MG63 (cell line): ENCODE measurements at regions not wholly inside any gene's neighbourhood (a gene's known extent, or its start where the extent isn't known, plus 50 kb on each side); places are given as distances from the start of the nearest gene placed in this dataset.

Experiments used
- DNase-seq: peaks from one replicate; pipeline ENCODE4 v3.0.0-alpha.2; 2020
- H3K27me3 ChIP-seq: fragments of 250-450 bp; sonication (Bioruptor Pico); 2 replicates; pipeline ENCODE4 v1.5.1; 2020; ENCODE audit warnings: mild to moderate bottlenecking, moderate library complexity
- H3K36me3 ChIP-seq: fragments of 250-450 bp; sonication (Bioruptor Pico); 2 replicates; pipeline ENCODE4 v1.5.1; 2020; ENCODE audit warnings: mild to moderate bottlenecking, moderate library complexity
- H3K4me3 ChIP-seq: fragments of 250-450 bp; sonication (Bioruptor Pico); 2 replicates; pipeline ENCODE4 v1.5.1; 2020; ENCODE audit warnings: mild to moderate bottlenecking, moderate library complexity
- H3K9me3 ChIP-seq: fragments of 250-450 bp; sonication (Bioruptor Pico); 2 replicates; pipeline ENCODE4 v1.5.1; 2020; ENCODE audit warnings: mild to moderate bottlenecking, moderate library complexity

DNA sequence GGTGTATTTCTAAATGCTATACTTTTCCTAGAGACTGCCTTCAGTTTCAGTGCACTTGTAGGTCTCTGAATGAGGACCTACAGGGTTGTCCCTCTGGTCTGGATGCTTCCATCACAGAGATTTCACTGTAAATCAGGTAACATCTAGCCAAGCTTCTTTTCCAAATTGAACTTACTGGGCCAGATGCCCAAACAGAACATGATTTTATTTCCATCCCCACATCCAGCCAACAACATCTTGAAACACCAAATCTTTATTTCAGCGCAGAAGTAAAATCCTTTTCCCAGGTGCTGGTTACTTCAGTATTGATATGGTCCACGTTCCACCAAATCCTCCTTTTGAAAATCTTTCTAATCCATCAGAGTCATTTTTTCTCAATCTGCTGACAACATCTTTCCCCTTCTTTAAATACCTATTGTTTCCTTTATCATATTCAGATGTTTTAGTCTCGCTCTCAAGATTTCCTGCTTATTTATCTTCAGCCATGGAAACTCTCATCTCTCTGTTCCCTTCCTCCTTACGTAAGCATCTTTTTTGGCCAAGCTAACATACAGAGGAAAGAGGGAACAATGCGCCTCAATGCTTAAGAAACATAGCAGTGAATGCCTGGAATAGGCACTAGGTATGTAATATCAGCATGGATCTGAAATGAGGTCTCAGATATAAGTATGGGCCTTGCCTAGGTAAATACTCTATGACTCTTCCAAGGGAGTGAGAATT, 201.2 kb upstream of the MTNR1B start:
- no peaks in the 10 kb centered on the region for H3K36me3 ChIP-seq
- DNase-seq, result no peak
- H3K9me3 ChIP-seq, result no peaks in the 10 kb centered on the region
- no peak overlapping the region for H3K4me3 ChIP-seq
- H3K27me3 ChIP-seq, result no peaks in the 10 kb centered on the region

DNA sequence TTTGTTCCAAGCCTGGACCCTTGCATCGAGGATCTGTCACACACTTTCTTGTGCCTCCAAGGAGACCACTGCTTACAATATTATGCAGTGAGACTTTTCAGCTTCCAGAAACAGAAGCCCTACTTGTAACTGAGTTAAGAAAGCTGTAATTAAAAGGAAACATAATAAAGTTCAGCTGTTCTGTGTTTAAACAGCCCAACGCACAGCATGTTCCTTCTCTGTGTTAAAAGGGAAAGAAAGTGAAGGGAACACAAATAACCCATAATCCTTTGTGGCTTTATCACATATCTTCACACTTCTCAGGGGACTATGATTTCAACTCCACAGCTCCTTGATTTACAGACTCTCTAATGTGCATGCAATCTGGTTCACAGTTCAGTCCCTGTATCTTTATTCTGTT, 200.3 kb upstream of the MTNR1B start:
- H3K36me3 ChIP-seq, result no peaks in the 10 kb centered on the region
- H3K4me3 ChIP-seq, result no peak overlapping the region
- H3K27me3 ChIP-seq, result no peaks in the 10 kb centered on the region
- H3K9me3 ChIP-seq, result no peaks in the 10 kb centered on the region
- DNase-seq, result no peak

DNA sequence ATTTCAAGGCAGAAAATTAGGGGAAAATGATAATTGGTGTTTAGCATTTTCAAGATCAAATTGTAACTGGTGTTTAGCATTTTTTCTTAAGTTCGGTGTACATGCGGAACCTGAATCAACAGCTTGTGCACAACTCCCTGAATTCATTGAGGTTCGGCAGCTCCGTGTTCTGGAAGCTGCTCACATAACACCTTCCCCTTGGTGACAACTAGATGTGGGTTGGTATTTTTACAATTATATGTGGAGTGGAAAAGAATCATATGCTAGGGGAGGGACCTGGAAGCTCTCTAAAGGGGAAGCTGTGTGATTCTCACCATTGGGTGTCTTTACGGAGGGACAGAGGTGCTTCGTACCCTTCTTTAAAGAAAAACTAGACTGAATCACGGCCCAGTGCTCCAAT, 199.0 kb upstream of the MTNR1B start:
- no peaks in the 10 kb centered on the region for H3K36me3 ChIP-seq
- no peak overlapping the region for H3K4me3 ChIP-seq
- H3K9me3 ChIP-seq, result no peaks in the 10 kb centered on the region
- no peaks in the 10 kb centered on the region for H3K27me3 ChIP-seq
- no peak for DNase-seq

DNA sequence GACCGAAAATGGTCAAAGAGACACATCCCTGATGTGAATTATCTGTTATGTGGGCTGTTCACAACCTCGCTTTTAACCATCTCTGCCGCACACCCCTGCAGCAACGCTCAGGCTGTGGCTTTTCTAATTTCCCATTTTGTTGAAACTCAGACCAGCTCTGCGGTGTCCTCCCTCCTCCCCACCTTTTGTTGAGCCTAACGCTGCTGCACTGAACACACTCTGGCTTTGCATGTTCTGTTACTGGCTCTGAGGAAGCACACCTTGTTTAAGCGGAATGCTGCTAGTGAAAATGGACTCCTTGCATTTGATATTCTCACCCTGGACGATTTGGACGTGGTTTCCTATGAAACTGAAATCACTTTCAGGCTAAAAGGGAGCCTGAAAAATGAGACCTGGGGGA, 198.5 kb upstream of the MTNR1B start:
- no peak for DNase-seq
- H3K9me3 ChIP-seq, result no peaks in the 10 kb centered on the region
- no peaks in the 10 kb centered on the region for H3K27me3 ChIP-seq
- no peaks in the 10 kb centered on the region for H3K36me3 ChIP-seq
- no peak overlapping the region for H3K4me3 ChIP-seq

DNA sequence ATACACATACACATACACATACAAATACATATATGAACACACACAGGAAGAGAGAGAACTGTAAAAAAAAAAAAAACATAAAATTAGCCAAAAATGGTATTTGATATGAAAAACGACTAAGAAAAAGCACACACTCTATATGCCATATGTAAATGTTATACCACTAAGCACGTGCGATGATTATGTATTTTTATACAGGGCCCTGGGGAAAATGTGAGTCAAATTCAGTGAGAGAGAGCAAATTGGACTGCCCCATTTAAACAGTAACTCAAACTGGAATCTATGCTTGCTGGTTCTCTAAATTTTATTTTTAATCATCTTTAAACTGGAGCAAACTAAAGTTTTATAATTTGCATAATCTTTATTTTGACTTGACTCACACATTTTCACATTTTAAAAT, 197.8 kb upstream of the MTNR1B start:
- Histone ChIP-seq H3K9me3 (no peaks in the 10 kb centered on the region), H3K4me3 (no peak overlapping the region), H3K27me3 (no peaks in the 10 kb centered on the region), H3K36me3 (no peaks in the 10 kb centered on the region)
- no peak for DNase-seq

DNA sequence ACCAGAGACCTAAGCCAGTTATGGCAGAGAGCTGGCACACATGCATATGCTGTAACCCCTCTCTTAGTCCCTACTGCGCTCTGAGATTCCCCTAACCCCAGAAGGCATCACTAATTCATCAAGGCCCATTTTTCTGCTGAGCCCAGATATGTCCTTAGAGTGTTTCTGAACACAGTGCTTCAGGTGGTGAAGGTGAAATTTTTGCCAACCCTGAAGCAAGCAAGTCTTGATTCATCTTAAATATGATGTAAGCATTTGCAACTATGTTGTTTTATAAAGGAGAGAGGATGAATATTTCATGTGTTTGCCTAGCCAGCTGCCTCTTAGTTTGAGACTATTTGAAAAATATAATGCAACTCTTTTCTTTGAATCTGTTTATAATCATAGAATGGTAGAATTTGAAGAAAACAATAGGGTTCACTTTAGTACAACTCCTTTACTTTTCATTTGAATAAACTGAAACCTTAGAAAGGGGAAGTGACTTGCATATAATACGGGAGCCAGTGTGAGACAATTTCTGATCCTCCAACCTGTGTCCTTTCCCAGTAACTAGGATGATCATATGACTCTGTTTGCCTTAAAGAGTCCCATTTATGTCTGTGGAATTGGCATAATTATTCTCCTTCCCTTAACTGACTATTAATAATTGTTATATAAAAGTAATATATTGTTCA, 194.3 kb upstream of the MTNR1B start:
- Histone ChIP-seq H3K27me3 (no peaks in the 10 kb centered on the region), H3K9me3 (no peaks in the 10 kb centered on the region), H3K36me3 (no peaks in the 10 kb centered on the region), H3K4me3 (no peak overlapping the region)
- no peak for DNase-seq

DNA sequence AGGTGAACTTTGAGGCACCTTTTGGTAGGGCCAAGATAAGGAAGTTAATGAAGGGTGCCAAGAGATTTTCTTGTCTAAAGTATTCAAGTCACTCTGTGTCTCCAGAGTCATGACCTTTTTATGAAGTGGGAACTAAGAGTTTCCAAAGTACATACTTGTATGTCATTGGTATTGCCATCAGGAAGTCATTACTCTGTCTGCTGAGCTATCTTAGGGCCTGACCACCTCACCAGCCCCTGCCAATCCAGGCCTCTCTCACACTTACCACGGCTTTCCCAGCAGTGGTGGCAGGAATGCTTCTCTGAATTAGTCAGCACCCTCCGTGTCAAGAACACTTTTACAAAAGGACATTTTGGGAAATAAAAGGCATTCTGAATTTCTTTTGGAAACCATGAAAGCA, 192.8 kb upstream of the MTNR1B start:
- DNase-seq, result no peak
- no peak overlapping the region for H3K4me3 ChIP-seq
- H3K9me3 ChIP-seq, result no peaks in the 10 kb centered on the region
- H3K36me3 ChIP-seq, result no peaks in the 10 kb centered on the region
- H3K27me3 ChIP-seq, result no peaks in the 10 kb centered on the region

DNA sequence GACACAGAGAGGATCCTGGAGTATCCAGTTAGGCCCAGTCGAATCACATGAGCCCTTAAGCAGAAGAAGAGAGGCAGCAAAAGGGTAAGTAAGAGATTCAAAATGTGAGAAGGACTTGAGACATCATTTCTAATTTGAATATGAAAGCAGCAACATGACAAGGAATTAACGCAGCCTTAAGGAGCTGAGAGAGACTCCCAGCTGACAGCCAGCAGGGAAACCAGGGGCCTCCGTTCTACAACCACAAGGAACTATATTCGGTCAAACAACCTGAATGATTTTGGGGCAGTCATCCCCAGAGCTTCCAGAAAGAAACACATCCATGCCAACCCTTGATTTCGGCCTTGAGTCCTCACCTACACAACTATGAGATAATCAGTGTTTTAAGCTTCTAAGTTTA, 189.7 kb upstream of the MTNR1B start:
- H3K4me3 ChIP-seq, result no peak overlapping the region
- no peaks in the 10 kb centered on the region for H3K36me3 ChIP-seq
- H3K9me3 ChIP-seq, result no peaks in the 10 kb centered on the region
- DNase-seq, result no peak
- no peaks in the 10 kb centered on the region for H3K27me3 ChIP-seq

DNA sequence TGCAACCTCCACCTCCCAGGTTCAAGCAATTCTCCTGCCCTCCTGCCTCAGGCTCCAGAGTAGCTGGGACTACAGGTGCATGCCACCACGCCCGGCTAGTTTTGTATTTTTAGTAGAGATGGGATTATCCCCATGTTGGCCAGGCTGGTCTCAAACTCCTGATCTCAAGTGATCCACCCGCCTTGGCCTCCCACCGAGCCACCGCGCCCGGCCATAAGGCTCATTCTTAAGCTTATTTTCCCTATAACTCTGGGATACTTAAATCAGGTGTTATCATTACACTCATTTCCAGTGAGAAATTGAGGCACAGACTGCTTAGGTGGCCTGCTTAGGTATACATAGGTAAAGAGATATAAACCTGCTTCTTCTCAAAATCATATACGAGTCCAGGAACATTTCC, 188.3 kb upstream of the MTNR1B start:
- Histone ChIP-seq H3K27me3 (no peaks in the 10 kb centered on the region), H3K36me3 (no peaks in the 10 kb centered on the region), H3K4me3 (no peak overlapping the region), H3K9me3 (no peaks in the 10 kb centered on the region)
- no peak for DNase-seq

DNA sequence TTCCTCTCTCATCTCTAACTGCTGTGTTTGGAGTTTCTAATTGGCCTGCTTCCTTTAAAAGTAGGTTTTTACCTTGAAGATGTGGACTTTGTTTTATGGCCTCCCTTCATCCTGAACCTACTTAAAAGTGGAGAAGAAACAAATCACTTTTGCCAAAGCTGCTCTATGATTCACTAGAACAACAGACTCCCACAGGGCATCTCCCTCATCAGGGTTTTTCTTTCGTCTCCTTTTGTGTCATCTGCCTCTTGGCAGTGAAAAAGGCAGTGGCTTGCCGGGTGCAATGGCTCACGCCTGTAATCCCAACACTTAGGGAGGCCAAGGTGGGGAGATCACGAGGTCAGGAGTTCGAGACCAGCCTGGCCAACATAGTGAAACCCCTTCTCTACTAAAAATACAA, 186.6 kb upstream of the MTNR1B start:
- Histone ChIP-seq H3K9me3 (no peaks in the 10 kb centered on the region), H3K36me3 (no peaks in the 10 kb centered on the region), H3K27me3 (no peaks in the 10 kb centered on the region), H3K4me3 (no peak overlapping the region)
- DNase-seq, result no peak

DNA sequence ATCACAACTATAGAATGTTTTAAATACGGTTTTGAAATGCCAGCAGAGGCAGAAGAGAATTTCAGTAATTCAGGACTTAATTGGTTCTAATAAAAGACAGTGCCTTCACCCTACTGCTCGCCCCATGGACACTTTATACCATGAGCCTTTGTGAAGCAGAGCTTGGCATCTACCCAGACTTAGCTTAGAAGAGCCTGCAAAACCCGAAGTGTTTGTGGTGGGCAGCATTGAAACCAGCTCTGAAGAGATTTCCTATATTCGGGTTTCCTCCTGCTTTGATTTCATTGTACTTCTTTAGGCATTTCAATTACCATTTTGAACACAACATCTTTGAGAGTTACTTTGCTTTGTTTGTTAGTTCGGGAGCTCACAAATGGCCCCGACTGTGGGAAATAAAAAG, 185.1 kb upstream of the MTNR1B start:
- no peak for DNase-seq
- Histone ChIP-seq H3K27me3 (no peaks in the 10 kb centered on the region), H3K36me3 (no peaks in the 10 kb centered on the region), H3K9me3 (no peaks in the 10 kb centered on the region), H3K4me3 (no peak overlapping the region)

DNA sequence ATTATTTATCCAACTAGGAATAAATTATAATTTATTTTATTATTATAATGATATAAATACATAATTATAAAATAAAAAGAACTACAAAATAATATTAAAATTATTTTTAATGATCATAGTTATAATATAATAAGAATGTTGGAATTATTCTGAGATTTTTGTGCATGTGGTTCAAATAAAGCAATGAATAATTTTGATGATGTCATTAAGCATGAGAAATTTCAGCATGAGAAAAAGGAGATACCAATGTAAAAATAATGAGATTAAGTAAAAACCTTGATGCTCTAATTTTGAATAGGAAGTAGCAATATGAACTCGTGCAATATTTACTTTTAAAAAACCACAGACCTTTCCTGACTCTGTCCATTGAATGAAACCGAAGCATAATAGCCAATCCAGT, 181.8 kb upstream of the MTNR1B start:
- Histone ChIP-seq H3K4me3 (no peak overlapping the region), H3K36me3 (no peaks in the 10 kb centered on the region), H3K27me3 (no peaks in the 10 kb centered on the region), H3K9me3 (no peaks in the 10 kb centered on the region)
- DNase-seq, result no peak

DNA sequence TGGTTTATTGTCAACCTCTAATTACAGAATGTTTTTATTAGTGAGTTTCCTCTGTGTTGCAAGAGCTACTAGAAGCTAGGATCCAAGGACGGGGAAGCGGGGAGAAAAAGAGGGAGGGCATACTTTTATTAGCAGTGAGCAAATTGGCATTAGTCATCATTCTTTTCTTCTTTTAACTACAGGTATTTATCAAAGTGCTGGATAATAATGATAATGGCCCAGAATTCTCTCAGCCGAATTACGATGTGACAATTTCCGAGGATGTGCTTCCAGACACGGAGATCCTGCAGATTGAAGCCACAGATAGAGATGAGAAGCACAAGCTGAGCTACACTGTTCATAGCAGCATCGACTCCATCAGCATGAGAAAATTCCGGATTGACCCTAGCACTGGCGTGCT, 179.7 kb upstream of the MTNR1B start:
- Histone ChIP-seq H3K9me3 (no peaks in the 10 kb centered on the region), H3K36me3 (no peaks in the 10 kb centered on the region), H3K27me3 (no peaks in the 10 kb centered on the region), H3K4me3 (no peak overlapping the region)
- DNase-seq, result no peak

DNA sequence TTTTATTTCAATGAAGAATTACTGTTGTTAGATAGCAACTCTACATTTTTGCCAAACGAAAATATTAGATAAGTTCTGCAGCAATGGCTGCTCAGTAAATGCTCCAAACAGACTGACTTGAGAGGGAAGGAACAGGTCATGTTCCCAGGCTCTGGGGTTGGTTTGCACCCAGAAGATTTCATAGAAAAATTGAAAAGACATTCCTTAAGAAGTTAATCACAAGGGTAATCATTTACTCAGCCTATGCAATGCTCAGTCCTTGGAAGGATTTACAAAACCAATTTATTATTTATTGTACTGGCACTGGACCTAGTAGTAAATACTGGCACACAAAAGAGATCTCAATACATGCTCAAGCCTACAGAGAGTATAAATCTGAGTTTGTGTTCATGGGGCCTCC, 179.1 kb upstream of the MTNR1B start:
- no peak for DNase-seq
- no peaks in the 10 kb centered on the region for H3K27me3 ChIP-seq
- no peaks in the 10 kb centered on the region for H3K9me3 ChIP-seq
- no peak overlapping the region for H3K4me3 ChIP-seq
- no peaks in the 10 kb centered on the region for H3K36me3 ChIP-seq

DNA sequence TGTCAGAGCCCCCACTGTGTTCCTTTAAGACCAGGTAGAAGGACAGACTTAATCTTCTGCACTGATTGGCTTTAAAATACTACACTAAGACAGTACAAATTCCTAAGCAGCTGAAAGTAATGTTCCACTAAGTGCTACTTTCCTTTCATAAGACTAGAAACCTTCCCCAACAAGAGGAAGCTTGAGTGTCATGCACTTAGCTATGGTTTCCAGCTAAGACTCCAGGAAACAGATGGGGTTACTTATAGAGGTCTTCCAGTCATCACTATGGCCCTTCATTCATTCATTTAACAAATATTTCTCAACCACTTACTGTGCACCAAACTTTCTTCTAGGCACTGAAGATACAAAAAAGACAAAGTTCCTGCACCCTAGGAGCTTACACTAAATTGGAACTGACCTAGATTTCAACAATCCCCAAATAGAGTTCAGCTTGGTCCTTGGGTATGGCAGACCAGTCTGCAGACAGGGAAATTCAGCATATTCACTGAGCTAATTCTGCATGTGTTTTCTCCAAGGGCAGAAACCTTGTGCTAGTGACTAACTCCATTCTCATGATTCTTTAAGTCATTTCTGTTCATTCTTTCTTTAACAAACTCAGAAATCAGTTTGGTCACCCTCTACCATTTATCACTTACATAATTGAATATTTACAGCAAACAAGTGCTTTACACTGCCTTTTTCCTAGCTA, 178.4 kb upstream of the MTNR1B start:
- Histone ChIP-seq H3K9me3 (no peaks in the 10 kb centered on the region), H3K36me3 (no peaks in the 10 kb centered on the region), H3K27me3 (no peaks in the 10 kb centered on the region), H3K4me3 (no peak overlapping the region)
- DNase-seq, result no peak

DNA sequence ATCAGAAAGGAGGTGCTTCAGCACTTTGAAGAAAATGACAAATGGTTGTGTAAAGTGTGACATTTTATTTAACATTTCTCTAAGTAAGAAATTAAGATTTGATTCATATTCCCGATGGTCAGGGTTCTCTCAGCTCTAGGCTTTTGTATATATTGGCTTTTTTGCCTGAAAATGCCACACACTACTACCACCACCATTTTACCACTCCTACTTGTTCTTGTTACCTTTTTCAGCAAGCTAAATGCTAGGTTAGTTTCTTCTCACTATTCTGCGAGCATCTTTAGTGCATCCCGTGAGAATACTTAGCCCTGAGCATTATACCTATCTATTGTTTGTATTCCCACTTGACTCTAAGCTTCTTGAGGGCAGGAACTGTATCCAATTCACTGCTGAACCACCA, 177.6 kb upstream of the MTNR1B start:
- Histone ChIP-seq H3K4me3 (no peak overlapping the region), H3K27me3 (no peaks in the 10 kb centered on the region), H3K9me3 (no peaks in the 10 kb centered on the region), H3K36me3 (no peaks in the 10 kb centered on the region)
- no peak for DNase-seq

DNA sequence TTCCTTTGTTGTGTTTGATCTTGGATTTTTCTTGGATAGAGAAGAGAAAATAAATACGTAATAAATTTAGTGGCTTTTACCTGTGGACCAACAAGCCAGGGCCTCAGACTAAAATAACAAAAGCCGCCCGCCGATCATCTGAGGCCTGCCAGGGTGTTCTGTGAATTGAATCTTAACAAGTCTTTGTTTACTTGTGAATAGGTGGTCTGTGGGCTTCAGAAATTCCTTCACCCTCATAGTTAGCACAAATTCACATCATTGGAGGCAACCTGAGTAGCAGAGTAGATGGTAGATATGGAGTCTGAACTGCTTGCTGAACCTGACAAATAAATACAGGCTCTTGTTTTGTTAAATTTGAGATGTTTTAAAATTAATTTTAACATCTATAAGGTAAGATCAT, 176.3 kb upstream of the MTNR1B start:
- no peaks in the 10 kb centered on the region for H3K36me3 ChIP-seq
- no peaks in the 10 kb centered on the region for H3K27me3 ChIP-seq
- H3K4me3 ChIP-seq, result no peak overlapping the region
- no peaks in the 10 kb centered on the region for H3K9me3 ChIP-seq
- DNase-seq, result no peak

DNA sequence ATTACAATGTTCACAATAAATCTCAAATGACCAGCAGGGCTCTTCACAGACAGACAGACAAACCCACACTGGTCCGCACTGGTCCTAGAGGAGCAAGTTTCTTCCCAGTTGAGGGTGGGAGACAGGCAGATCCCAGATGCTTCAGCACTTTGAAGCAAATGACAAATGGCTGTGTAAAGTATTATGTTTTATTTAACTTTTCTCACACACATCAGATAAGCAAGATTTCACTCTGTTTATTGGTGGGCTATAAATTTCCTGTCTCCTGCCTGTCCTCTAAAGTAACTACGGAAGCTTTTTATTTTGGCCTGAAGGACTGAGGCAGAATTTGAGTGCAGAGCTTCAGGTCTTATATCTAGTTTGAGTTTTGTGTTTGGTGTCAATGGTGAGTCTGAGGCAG, 174.7 kb upstream of the MTNR1B start:
- DNase-seq, result no peak
- no peak overlapping the region for H3K4me3 ChIP-seq

More for the DNA sequence above, 174.7 kb upstream of the MTNR1B start:
- Histone ChIP-seq H3K36me3 (no peaks in the 10 kb centered on the region), H3K27me3 (no peaks in the 10 kb centered on the region), H3K9me3 (no peaks in the 10 kb centered on the region)
